ENCODE measurements at regions not wholly inside any gene's neighbourhood (a gene's known extent, or its start where the extent isn't known, plus 50 kb on each side); places are given as distances from the start of the nearest gene placed in this dataset.

DNA sequence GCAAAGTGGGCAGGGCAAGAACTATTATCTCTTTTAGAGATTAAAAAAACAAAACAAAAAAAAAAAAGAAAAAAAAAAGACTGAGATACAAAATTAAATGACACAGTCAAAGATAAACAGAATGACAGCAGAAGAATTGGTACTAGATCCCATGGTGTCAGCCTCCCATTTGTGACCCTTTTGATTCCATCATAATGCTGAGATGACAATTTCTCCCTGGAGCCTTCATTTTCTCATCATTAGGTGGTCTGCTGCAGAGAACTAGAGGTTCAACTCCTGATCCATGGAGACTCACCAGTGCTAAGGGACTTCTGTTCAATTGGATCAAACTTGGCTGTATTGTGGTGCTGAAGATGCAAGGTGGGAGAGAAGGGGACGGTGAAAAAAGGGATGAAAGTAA is 123.5 kb upstream of the SPDL1 start:
- TF ChIP-seq, protein P1, sequence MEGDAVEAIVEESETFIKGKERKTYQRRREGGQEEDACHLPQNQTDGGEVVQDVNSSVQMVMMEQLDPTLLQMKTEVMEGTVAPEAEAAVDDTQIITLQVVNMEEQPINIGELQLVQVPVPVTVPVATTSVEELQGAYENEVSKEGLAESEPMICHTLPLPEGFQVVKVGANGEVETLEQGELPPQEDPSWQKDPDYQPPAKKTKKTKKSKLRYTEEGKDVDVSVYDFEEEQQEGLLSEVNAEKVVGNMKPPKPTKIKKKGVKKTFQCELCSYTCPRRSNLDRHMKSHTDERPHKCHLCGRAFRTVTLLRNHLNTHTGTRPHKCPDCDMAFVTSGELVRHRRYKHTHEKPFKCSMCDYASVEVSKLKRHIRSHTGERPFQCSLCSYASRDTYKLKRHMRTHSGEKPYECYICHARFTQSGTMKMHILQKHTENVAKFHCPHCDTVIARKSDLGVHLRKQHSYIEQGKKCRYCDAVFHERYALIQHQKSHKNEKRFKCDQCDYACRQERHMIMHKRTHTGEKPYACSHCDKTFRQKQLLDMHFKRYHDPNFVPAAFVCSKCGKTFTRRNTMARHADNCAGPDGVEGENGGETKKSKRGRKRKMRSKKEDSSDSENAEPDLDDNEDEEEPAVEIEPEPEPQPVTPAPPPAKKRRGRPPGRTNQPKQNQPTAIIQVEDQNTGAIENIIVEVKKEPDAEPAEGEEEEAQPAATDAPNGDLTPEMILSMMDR (IDR thresholded peaks at IDR 0.05; ENCODE audit: low read depth, low read length, missing control alignments) = no peak
- no peak for DNase-seq (ENCODE audit: extremely low read depth, low read depth)
- H3K4me3 ChIP-seq (replicated peaks; ENCODE audit: low read depth, low read length) = no peak overlapping the region

DNA sequence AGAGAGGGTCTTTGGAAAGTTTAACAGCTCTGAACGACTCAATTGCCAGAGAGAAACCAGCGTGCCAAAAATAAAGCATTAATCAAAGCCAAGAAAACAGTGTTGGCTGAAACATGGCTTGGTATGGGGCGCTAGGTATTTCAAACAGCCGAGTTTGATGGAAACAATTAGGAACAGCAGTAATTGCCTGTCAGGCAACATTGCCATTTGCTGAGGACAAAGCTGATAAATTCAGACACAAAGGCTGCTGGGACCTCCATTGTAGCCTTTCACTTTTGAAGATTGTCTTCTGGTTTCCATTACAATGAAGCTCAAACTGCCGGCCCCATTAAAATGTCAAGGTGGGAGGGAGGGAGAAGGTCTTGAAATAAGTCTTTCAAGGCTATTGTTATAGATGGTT is 125.4 kb upstream of the SPDL1 start:
- no peak overlapping the region for H3K4me3 ChIP-seq (replicated peaks; ENCODE audit: low read depth, low read length)
- TF ChIP-seq, protein P1 (IDR thresholded peaks at IDR 0.05; ENCODE audit: low read depth, low read length, missing control alignments) = no peak
- no peak for DNase-seq (ENCODE audit: extremely low read depth, low read depth)

DNA sequence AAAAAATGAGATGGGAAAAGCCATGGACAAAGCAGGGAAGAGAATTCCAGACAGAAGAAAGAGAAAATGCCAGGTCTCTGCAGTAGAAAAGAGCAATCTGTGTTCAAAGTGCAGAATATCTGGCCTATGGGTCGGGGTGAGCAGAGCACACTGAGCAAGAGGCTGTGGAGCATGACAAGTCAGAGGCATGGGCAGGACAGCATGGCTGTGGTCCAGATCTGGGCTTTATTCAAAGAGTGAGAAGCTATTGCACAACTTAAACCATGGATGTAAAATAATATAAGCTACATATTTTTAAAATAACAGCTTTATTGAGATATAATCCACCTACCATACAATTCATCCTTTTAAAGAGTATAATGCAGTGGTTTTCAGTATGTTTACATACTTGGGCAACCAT is 133.1 kb upstream of the SPDL1 start:
- TF ChIP-seq, protein P1 (IDR thresholded peaks at IDR 0.05; ENCODE audit: low read depth, low read length, missing control alignments) = no peak
- H3K4me3 ChIP-seq (replicated peaks; ENCODE audit: low read depth, low read length) = no peak overlapping the region
- DNase-seq (ENCODE audit: extremely low read depth, low read depth) = no peak

DNA sequence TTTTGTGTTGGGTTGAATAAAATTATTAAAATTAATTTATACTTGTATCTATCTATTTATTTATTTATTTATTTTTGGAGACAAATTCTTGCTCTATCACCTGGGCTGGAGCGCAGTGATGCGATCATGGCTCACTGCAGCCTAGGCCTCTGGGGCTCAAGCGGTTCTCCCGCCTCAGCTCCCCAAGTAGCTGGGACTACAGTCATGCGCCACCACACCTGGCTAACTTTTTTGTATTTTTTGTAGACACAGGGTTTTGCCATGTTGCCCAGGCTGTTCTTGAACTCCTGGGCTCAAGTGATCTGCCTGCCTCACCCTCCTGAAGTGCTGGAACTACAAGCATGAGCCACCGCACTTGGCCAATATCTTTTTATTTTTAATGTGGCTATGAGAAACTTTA is 134.7 kb upstream of the SPDL1 start:
- no peak overlapping the region for H3K4me3 ChIP-seq (replicated peaks; ENCODE audit: low read depth, low read length)
- DNase-seq (ENCODE audit: extremely low read depth, low read depth) = no peak
- TF ChIP-seq, protein P1 (IDR thresholded peaks at IDR 0.05; ENCODE audit: low read depth, low read length, missing control alignments) = no peak

DNA sequence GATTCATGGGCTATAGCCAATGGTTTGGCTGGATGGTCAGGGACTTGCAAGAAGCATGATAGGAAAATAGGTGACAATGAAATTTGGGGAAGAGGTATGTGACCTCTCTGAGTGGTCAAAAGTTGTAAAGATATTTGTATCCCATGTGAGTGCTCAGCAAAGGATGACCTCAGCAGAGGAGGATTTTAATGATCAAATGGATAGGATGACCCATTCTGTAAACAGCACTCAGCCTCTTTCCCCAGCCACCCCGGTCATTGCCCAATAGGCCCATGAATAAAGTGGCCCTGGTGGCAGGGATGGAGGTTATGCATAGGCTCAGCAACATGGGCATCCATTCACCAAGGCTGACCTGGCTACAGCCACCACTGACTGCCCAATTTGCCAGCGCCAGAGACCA is 138.4 kb upstream of the SPDL1 start:
- DNase-seq (ENCODE audit: extremely low read depth, low read depth) = no peak
- H3K4me3 ChIP-seq (replicated peaks; ENCODE audit: low read depth, low read length) = no peak overlapping the region
- TF ChIP-seq, protein P1 (IDR thresholded peaks at IDR 0.05; ENCODE audit: low read depth, low read length, missing control alignments) = no peak

- H3K4me3 ChIP-seq (replicated peaks; ENCODE audit: low read depth, low read length) = no peak overlapping the region
- DNase-seq (ENCODE audit: extremely low read depth, low read depth) = no peak
- TF ChIP-seq, protein P1 (IDR thresholded peaks at IDR 0.05; ENCODE audit: low read depth, low read length, missing control alignments) = no peak
These were observed 140.4 kb upstream of the SPDL1 start for GRCh38 chr5:169442913-169443784.

All from HFF-Myc (cell line).